SK-N-SH (cell line): ENCODE measurements at regions not wholly inside any gene's neighbourhood (a gene's known extent, or its start where the extent isn't known, plus 50 kb on each side); places are given as distances from the start of the nearest gene placed in this dataset.
"Not testable (repeated sequence)": the region's sequence is repeated elsewhere in the genome, so short reads cannot be mapped to it uniquely, and the experiment has no call there.

Experiments used
- CTCF ChIA-PET: fragments of 300-600, 350-600 bp; formaldehyde crosslinking; extraction: SDS; loops from one replicate; lab custom pipeline; 2021; lab: Yijun Ruan, JAX
- POLR2A ChIA-PET: fragments of 350-600 bp; sonication (Branson Sonifier 250); formaldehyde crosslinking; extraction: SDS; loops from one replicate; lab custom pipeline; 2020; ENCODE audit warnings: antibody characterized with exemption, inconsistent platforms; lab: Yijun Ruan, JAX
- DNase-seq: peaks from one replicate; pipeline ENCODE4 v3.0.0; 2012
- H2AFZ ChIP-seq: fragments of 200-600 bp; sonication (generic); 2 replicates; pipeline ENCODE4 v1.8.1; 2016; ENCODE audit warnings: antibody characterized with exemption, mild to moderate bottlenecking, low read depth
- H3F3A ChIP-seq: fragments of 200-600 bp; sonication (generic); replicated peaks from 2 replicates; pipeline ENCODE3; 2016; ENCODE audit warnings: antibody characterized with exemption, mild to moderate bottlenecking; ENCODE audit not compliant: insufficient read depth
- H3K27ac ChIP-seq, 2 experiments: fragments of 200-500 bp in 1 of 2; fragments of 200-600 bp in 1 of 2; sonication (Bioruptor generic) in 1 of 2; sonication (generic), shearing (Covaris generic) in 1 of 2; 2 replicates each; pipeline versions ENCODE4 v1.5.1 to v1.6.1; 2014 to 2016; ENCODE audit warnings: low read depth in 2 of 2, inconsistent platforms in 1 of 2, low read length in 1 of 2, mild to moderate bottlenecking in 1 of 2, mixed read lengths in 1 of 2
- H3K27me3 ChIP-seq: fragments of 200-600 bp; sonication (generic), shearing (Covaris generic); 2 replicates; pipeline ENCODE4 v1.6.1; 2016; ENCODE audit warnings: mixed run types; ENCODE audit not compliant: insufficient read depth
- H3K36me3 ChIP-seq, 2 experiments: fragments of 200-500 bp in 1 of 2; fragments of 200-600 bp in 1 of 2; sonication (Bioruptor generic) in 1 of 2; sonication (generic) in 1 of 2; replicated peaks in 1 of 2; 2 replicates each; pipeline versions ENCODE3 to v1.5.1; 2014 to 2016; ENCODE audit warnings: low read length in 1 of 2, mild to moderate bottlenecking in 1 of 2; ENCODE audit not compliant: insufficient read depth in 2 of 2, control insufficient read depth in 1 of 2
- H3K4me1 ChIP-seq, 2 experiments: fragments of 200-500 bp in 1 of 2; fragments of 200-600 bp in 1 of 2; sonication (Bioruptor generic) in 1 of 2; sonication (generic), shearing (Covaris generic) in 1 of 2; 2 replicates each; pipeline versions ENCODE4 v1.5.1 to v1.6.1; 2014 to 2016; ENCODE audit warnings: low read depth in 1 of 2, low read length in 1 of 2, mixed run types in 1 of 2; ENCODE audit not compliant: insufficient read depth in 2 of 2, control insufficient read depth in 1 of 2
- H3K4me2 ChIP-seq: fragments of 200-600 bp; sonication (generic), shearing (Covaris generic); 2 replicates; pipeline ENCODE4 v1.6.1; 2017; ENCODE audit warnings: mixed run types
- H3K4me3 ChIP-seq, 2 experiments: fragments of 200-500 bp in 1 of 2; fragments of 200-600 bp in 1 of 2; sonication (Bioruptor generic) in 1 of 2; sonication (generic), shearing (Covaris generic) in 1 of 2; 2 replicates each; pipeline versions ENCODE4 v1.5.1 to v1.8.1; 2014 to 2016; ENCODE audit warnings: low read depth in 2 of 2, inconsistent platforms in 1 of 2, low read length in 1 of 2, mild to moderate bottlenecking in 1 of 2, mixed read lengths in 1 of 2, moderate library complexity in 1 of 2
- H3K79me2 ChIP-seq: fragments of 200-600 bp; sonication (generic); 2 replicates; pipeline ENCODE4 v1.8.1; 2017; ENCODE audit warnings: mild to moderate bottlenecking; ENCODE audit not compliant: insufficient read depth
- H3K9ac ChIP-seq: fragments of 200-600 bp; sonication (generic); 2 replicates; pipeline ENCODE4 v1.6.1; 2017; ENCODE audit warnings: mixed run types
- H3K9me2 ChIP-seq: fragments of 200-600 bp; sonication (generic); 2 replicates; pipeline ENCODE4 v1.6.1; 2017; ENCODE audit warnings: mixed run types
- H3K9me3 ChIP-seq: fragments of 200-600 bp; sonication (generic); 2 replicates; pipeline ENCODE4 v1.6.1; 2017; ENCODE audit warnings: mixed run types, mild to moderate bottlenecking, moderate library complexity
- H4K20me1 ChIP-seq: fragments of 200-600 bp; sonication (generic); 2 replicates; pipeline ENCODE4 v1.6.1; 2017; ENCODE audit warnings: mild to moderate bottlenecking, mixed run types; ENCODE audit not compliant: insufficient read depth
- ELF1 ChIP-seq: IDR thresholded peaks from 2 replicates; pipeline ENCODE4 v1.4.0; 2012
- EZH2phosphoT487 ChIP-seq: fragments of 200-600 bp; sonication (generic); IDR thresholded peaks from 2 replicates; pipeline ENCODE4 v1.6.1; 2017; ENCODE audit warnings: low read depth, mixed run types, mild to moderate bottlenecking, antibody characterized with exemption, moderate library complexity, borderline replicate concordance
- FOXJ3 ChIP-seq: sonication (generic); formaldehyde crosslinking; IDR thresholded peaks from 2 replicates; pipeline ENCODE4 v1.5.1; 2020; ENCODE audit warnings: mild to moderate bottlenecking, missing genetic modification reagents
- GATA2 ChIP-seq: sonication (generic); formaldehyde crosslinking; IDR thresholded peaks from 2 replicates; pipeline ENCODE4 v1.5.0; 2020; ENCODE audit warnings: mild to moderate bottlenecking, missing genetic modification reagents
- JUND ChIP-seq: IDR thresholded peaks from 2 replicates; pipeline ENCODE4 v1.4.0; 2012
- MEF2A ChIP-seq: IDR thresholded peaks from 2 replicates; pipeline ENCODE4 v1.4.0; 2012; ENCODE audit warnings: low read depth, borderline replicate concordance
- NFIC ChIP-seq: IDR thresholded peaks from 2 replicates; pipeline ENCODE4 v1.4.0; 2012; ENCODE audit warnings: borderline replicate concordance
- POLR2AphosphoS5 ChIP-seq: IDR thresholded peaks from 2 replicates; pipeline ENCODE4 v1.6.1; 2012; ENCODE audit warnings: low read depth, low read length
- RXRA ChIP-seq: IDR thresholded peaks from 2 replicates; pipeline ENCODE4 v1.4.0; 2012; ENCODE audit warnings: low read depth, mild to moderate bottlenecking, borderline replicate concordance
- SIN3A ChIP-seq: IDR thresholded peaks from 2 replicates; pipeline ENCODE4 v1.6.1; 2012; ENCODE audit warnings: low read depth, mild to moderate bottlenecking, low read length, moderate library complexity, borderline replicate concordance
- SMC3 ChIP-seq: IDR thresholded peaks from 2 replicates; pipeline ENCODE4 v1.6.1; 2012; ENCODE audit warnings: low read depth, low read length, improper control_type of control experiment
- TAF1 ChIP-seq: IDR thresholded peaks from 2 replicates; pipeline ENCODE4 v1.6.1; 2012; ENCODE audit warnings: low read depth, mild to moderate bottlenecking, low read length, moderate library complexity, borderline replicate concordance
- TEAD4 ChIP-seq: IDR thresholded peaks from 2 replicates; pipeline ENCODE4 v1.4.0; 2012; ENCODE audit warnings: mild to moderate bottlenecking, borderline replicate concordance; ENCODE audit not compliant: insufficient read depth
- WGBS: methylation state at CpG from one replicate; pipeline ENCODE4 v1.1.6; 2017; ENCODE audit warnings: low lambda C conversion rate; 5-methylcytosine and 5-hydroxymethylcytosine counted together
- TF ChIP-seq, protein P1 (sequence below): IDR thresholded peaks from 2 replicates; pipeline ENCODE4 v1.4.0; 2012; ENCODE audit warnings: low read depth
- TF ChIP-seq, protein P2 (sequence below): IDR thresholded peaks from 2 replicates; pipeline ENCODE4 v1.6.1; 2012; ENCODE audit warnings: mild to moderate bottlenecking, low read depth, low read length, moderate library complexity

DNA sequence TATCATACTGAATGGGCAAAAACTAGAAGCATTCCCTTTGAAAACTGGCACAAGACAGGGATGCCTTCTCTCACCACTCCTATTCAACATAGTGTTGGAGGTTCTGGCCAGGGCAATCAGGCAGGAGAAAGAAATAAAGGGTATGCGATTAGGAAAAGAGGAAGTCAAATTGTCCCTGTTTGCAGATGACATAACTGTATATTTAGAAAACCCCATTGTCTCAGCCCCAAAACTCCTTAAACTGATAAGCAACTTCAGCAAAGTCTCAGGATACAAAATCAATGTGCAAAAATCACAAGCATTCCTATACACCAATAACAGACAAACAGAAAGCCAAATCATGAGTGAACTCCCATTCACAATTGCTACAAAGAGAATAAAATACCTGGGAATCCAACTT lies 52.5 kb upstream of the CCDC71L start:
- CTCF ChIA-PET: not testable (repeated sequence)

DNA sequence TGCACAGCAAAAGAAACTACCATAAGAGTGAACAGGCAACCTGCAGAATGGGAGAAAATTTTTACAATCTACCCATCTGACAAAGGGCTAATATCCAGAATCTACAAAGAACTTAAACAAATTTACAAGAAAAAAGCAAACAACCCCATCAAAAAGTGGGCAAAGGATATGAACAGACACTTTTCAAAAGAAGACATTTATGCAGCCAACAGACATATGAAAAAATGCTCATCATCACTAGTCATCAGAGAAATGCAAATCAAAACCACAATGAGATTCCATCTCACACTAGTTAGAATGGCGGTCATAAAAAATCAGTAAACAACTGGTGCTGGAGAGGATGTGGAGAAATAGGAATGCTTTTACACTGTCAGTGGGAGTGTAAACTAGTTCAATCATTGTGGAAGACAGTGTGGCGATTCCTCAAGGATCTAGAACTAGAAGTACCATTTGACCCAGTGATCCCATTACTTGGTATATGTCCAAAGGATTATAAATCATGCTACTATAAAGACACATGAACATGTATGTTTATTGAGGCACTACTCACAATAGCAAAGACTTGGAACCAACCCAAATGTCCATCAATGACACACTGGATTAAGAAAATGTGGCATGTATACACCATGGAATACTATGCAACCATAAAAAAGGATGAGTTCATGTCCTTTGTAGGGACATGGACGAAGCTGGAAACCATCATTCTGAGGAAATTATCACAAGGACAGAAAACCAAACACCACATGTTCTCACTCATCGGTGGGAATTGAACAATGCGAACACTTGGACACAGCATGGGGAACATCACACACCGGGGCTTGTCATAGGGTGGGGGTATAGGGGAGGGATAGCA lies 53.9 kb upstream of the CCDC71L start:
- H2AFZ ChIP-seq, H3K4me2 ChIP-seq, H3K9ac ChIP-seq, H3K27ac ChIP-seq, H3K36me3 ChIP-seq, H4K20me1 ChIP-seq, H3K79me2 ChIP-seq, H3K9me3 ChIP-seq, H3K9me2 ChIP-seq, H3K27me3 ChIP-seq, H3K4me3 ChIP-seq, DNase-seq, POLR2A ChIA-PET: not testable (repeated sequence)
- 88% methylated on average over 6 of the region's 6 CpGs for WGBS
- H3F3A ChIP-seq: peaks cover 24% of the 10 kb centered on the region
- CTCF ChIA-PET: interaction anchor here (0.6 to 1.5 kb wide), 2 partner anchors 22 to 1354 kb away, joined by 3 to 4 read pairs; no protein-coding TSS in a partner anchor
- H3K4me1 ChIP-seq: peaks cover 2 to 27% of the 10 kb centered on the region in 2 experiments; a peak in 3 of 4 replicates

More for the DNA sequence above, 52.5 kb upstream of the CCDC71L start:
- H4K20me1 ChIP-seq, POLR2A ChIA-PET, H3K9me2 ChIP-seq, H3K4me3 ChIP-seq, H3K9ac ChIP-seq, H3K9me3 ChIP-seq, H3K27me3 ChIP-seq, H3K36me3 ChIP-seq, DNase-seq, H2AFZ ChIP-seq, H3K79me2 ChIP-seq, H3K27ac ChIP-seq, H3K4me2 ChIP-seq: not testable (repeated sequence)
- H3F3A ChIP-seq: peaks cover 11% of the 10 kb centered on the region
- H3K4me1 ChIP-seq: peaks cover 2 to 14% of the 10 kb centered on the region in 2 experiments; a peak in 2 of 4 replicates
- WGBS: 75% methylated on average over 1 of the region's 1 CpG

- no peak overlapping the region for H3K4me2 ChIP-seq
- 0 out of 2 replicates have a peak, but pooled peaks cover 4% of the 10 kb centered on the region for H3K79me2 ChIP-seq
- TF ChIP-seq JUND (no peak), TEAD4 (no peak), FOXJ3 (CRISPR knock-in tag) (no peak), GATA2 (CRISPR knock-in tag) (no peak), ELF1 (no peak), MEF2A (no peak), SIN3A (no peak), NFIC (no peak), POLR2AphosphoS5 (no peak), EZH2phosphoT487 (no peak), SMC3 (no peak), TAF1 (no peak), RXRA (no peak)
- TF ChIP-seq, protein P1, sequence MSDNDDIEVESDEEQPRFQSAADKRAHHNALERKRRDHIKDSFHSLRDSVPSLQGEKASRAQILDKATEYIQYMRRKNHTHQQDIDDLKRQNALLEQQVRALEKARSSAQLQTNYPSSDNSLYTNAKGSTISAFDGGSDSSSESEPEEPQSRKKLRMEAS: no peak
- TF ChIP-seq, protein P2, sequence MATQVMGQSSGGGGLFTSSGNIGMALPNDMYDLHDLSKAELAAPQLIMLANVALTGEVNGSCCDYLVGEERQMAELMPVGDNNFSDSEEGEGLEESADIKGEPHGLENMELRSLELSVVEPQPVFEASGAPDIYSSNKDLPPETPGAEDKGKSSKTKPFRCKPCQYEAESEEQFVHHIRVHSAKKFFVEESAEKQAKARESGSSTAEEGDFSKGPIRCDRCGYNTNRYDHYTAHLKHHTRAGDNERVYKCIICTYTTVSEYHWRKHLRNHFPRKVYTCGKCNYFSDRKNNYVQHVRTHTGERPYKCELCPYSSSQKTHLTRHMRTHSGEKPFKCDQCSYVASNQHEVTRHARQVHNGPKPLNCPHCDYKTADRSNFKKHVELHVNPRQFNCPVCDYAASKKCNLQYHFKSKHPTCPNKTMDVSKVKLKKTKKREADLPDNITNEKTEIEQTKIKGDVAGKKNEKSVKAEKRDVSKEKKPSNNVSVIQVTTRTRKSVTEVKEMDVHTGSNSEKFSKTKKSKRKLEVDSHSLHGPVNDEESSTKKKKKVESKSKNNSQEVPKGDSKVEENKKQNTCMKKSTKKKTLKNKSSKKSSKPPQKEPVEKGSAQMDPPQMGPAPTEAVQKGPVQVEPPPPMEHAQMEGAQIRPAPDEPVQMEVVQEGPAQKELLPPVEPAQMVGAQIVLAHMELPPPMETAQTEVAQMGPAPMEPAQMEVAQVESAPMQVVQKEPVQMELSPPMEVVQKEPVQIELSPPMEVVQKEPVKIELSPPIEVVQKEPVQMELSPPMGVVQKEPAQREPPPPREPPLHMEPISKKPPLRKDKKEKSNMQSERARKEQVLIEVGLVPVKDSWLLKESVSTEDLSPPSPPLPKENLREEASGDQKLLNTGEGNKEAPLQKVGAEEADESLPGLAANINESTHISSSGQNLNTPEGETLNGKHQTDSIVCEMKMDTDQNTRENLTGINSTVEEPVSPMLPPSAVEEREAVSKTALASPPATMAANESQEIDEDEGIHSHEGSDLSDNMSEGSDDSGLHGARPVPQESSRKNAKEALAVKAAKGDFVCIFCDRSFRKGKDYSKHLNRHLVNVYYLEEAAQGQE: no peak
- TF ChIP-seq, all 33 proteins: peak for 0
- H3K4me3 ChIP-seq: no peak overlapping the region
- H3F3A ChIP-seq: peaks cover 26% of the 10 kb centered on the region
- H3K9me3 ChIP-seq: no peaks in the 10 kb centered on the region
- H4K20me1 ChIP-seq: no peaks in the 10 kb centered on the region
- no peak for DNase-seq
- 88% methylated on average over 2 of the region's 2 CpGs for WGBS
- no peaks in the 10 kb centered on the region for H3K27me3 ChIP-seq
- peaks cover 2 to 31% of the 10 kb centered on the region in 2 experiments; a peak in 3 of 4 replicates for H3K4me1 ChIP-seq
- no peaks in the 10 kb centered on the region for H3K36me3 ChIP-seq
- no peak overlapping the region for H3K27ac ChIP-seq
- no peaks in the 10 kb centered on the region for H3K9me2 ChIP-seq
- H3K9ac ChIP-seq: no peak overlapping the region
- H2AFZ ChIP-seq: no peak overlapping the region
- ChIA-PET POLR2A (no interaction called here), CTCF (interaction anchor here (0.6 to 1.5 kb wide), 4 partner anchors 20 to 1353 kb away, joined by 3 to 4 read pairs (median 3); no protein-coding TSS in a partner anchor)
These were observed 54.8 kb upstream of the CCDC71L start for GRCh38 chr7:106715730-106716129.
